HepG2 (cell line): ENCODE measurements at regions not wholly inside any gene's neighbourhood (a gene's known extent, or its start where the extent isn't known, plus 50 kb on each side); places are given as distances from the start of the nearest gene placed in this dataset.

ENCODE experiments used
- ATAC-seq: fragments of 200-7000 bp; cut with Tn5 transposase; 3 replicates; pipeline ENCODE4 v1.9.1; 2020; ENCODE audit warnings: mild to moderate bottlenecking, moderate library complexity
- BruUV-seq: library from RNA; stranded (reverse); fragments of 400-500 nt; replicated peaks from 2 replicates; lab custom pipeline; 2021; lab: Mats Ljungman, UMichigan
- CTCF ChIA-PET: fragments of 300-600 bp; formaldehyde crosslinking; extraction: SDS; loops from one replicate; lab custom pipeline; 2021; ENCODE audit warnings: low total read pairs, inconsistent platforms, low intra/inter-chr PET ratio; lab: Yijun Ruan, JAX
- POLR2A ChIA-PET: fragments of 350-600 bp; sonication (Branson Sonifier 250); formaldehyde crosslinking; loops from one replicate; lab custom pipeline; 2020; ENCODE audit warnings: antibody characterized with exemption, inconsistent platforms; lab: Yijun Ruan, JAX
- DNase-seq: peaks from one replicate; pipeline ENCODE4 v3.0.0-alpha.2; 2015; ENCODE audit warnings: low spot score
- FAIRE-seq: peaks from 3 replicates; lab custom pipeline; 2011; peaks lifted over from hg19 to GRCh38; lab: Jason Lieb, UNC
- H2AFZ ChIP-seq: one replicate; pipeline ENCODE4 v1.6.1; 2011; ENCODE audit warnings: low read length, inconsistent platforms
- H3K27ac ChIP-seq: fragments of 300-600 bp; 3 replicates; pipeline ENCODE4 v1.8.0; 2011; ENCODE audit warnings: mixed run types, mild to moderate bottlenecking, mixed read lengths, low read length, inconsistent platforms; ENCODE audit not compliant: insufficient read depth; ENCODE audit errors: extremely low read length
- H3K27me3 ChIP-seq, 2 experiments: fragments of 200-600 bp in 1 of 2; 2 replicates in 1 of 2; 3 replicates in 1 of 2; pipeline versions ENCODE4 v1.6.0 to v1.8.0; 2011; ENCODE audit warnings: low read length in 2 of 2, mild to moderate bottlenecking in 2 of 2, moderate library complexity in 2 of 2, inconsistent platforms in 1 of 2; ENCODE audit not compliant: insufficient read depth in 2 of 2, control insufficient read depth in 1 of 2
- H3K36me3 ChIP-seq, 2 experiments: fragments of 200-600 bp in 1 of 2; replicated peaks in 1 of 2; 2 replicates in 1 of 2; 3 replicates in 1 of 2; pipeline versions ENCODE4 v1.5.1 to v1.8.0; 2011; ENCODE audit warnings: low read length in 2 of 2, inconsistent platforms in 1 of 2; ENCODE audit not compliant: insufficient read depth in 2 of 2, control insufficient read depth in 1 of 2
- H3K4me1 ChIP-seq: 2 replicates; pipeline ENCODE4 v1.5.1; 2012; ENCODE audit warnings: low read length, inconsistent platforms; ENCODE audit not compliant: insufficient read depth
- H3K4me2 ChIP-seq: 2 replicates; pipeline ENCODE4 v1.6.0; 2011; ENCODE audit warnings: low read depth, low read length, inconsistent platforms
- H3K4me3 ChIP-seq, 3 experiments: fragments of 200-600 bp in 1 of 3; sonication (generic), shearing (Covaris generic) in 1 of 3; replicated peaks in 1 of 3; 2 replicates each; pipeline ENCODE4 v1.5.1; 2011 to 2016; ENCODE audit warnings: low read length in 3 of 3, inconsistent platforms in 2 of 3, low read depth in 2 of 3, mild to moderate bottlenecking in 2 of 3, control low read depth in 1 of 3, mixed read lengths in 1 of 3; ENCODE audit not compliant: insufficient read depth in 1 of 3
- H3K79me2 ChIP-seq: one replicate; pipeline ENCODE4 v1.6.1; 2011; ENCODE audit warnings: low read length, inconsistent platforms; ENCODE audit not compliant: insufficient read depth
- H3K9ac ChIP-seq: 2 replicates; pipeline ENCODE4 v1.6.0; 2011; ENCODE audit warnings: mild to moderate bottlenecking, low read depth, low read length, inconsistent platforms; ENCODE audit not compliant: insufficient read depth
- H3K9me3 ChIP-seq: 2 replicates; pipeline ENCODE4 v1.5.1; 2012; ENCODE audit warnings: mild to moderate bottlenecking, low read length
- H4K20me1 ChIP-seq: 2 replicates; pipeline ENCODE4 v1.6.0; 2011; ENCODE audit warnings: inconsistent platforms, mild to moderate bottlenecking, low read length, moderate library complexity; ENCODE audit not compliant: insufficient read depth
- BHLHE40 ChIP-seq: IDR thresholded peaks from 2 replicates; pipeline ENCODE4 v1.6.1; 2011; ENCODE audit warnings: low read length, improper control_type of control experiment
- EEA1 ChIP-seq: sonication (generic); formaldehyde crosslinking; IDR thresholded peaks from 2 replicates; pipeline ENCODE4 v1.5.1; 2020; ENCODE audit warnings: mild to moderate bottlenecking, missing genetic modification reagents, borderline replicate concordance
- MXD4 ChIP-seq: IDR thresholded peaks from 2 replicates; pipeline ENCODE4 v1.6.1; 2016; ENCODE audit warnings: mild to moderate bottlenecking, missing biosample characterization, missing genetic modification reagents
- SNAPC2 ChIP-seq: sonication (generic); formaldehyde crosslinking; IDR thresholded peaks from 2 replicates; pipeline ENCODE4 v1.8.1; 2022; ENCODE audit warnings: mild to moderate bottlenecking, missing genetic modification reagents
- SP4 ChIP-seq: sonication (generic); formaldehyde crosslinking; IDR thresholded peaks from 2 replicates; pipeline ENCODE4 v1.8.1; 2023; ENCODE audit warnings: mild to moderate bottlenecking, missing genetic modification reagents
- TBX2 ChIP-seq: sonication (generic); formaldehyde crosslinking; IDR thresholded peaks from 2 replicates; pipeline ENCODE4 v1.5.0; 2020; ENCODE audit warnings: missing genetic modification reagents, mild to moderate bottlenecking, borderline replicate concordance
- ZFP41 ChIP-seq: sonication (generic); formaldehyde crosslinking; IDR thresholded peaks from 2 replicates; pipeline ENCODE4 v1.4.0; 2020; ENCODE audit warnings: mild to moderate bottlenecking, missing genetic modification reagents, borderline replicate concordance
- ZFP62 ChIP-seq: sonication (generic); formaldehyde crosslinking; IDR thresholded peaks from 2 replicates; pipeline ENCODE4 v1.4.0; 2020; ENCODE audit warnings: missing genetic modification reagents
- ZNF180 ChIP-seq: sonication (generic); formaldehyde crosslinking; IDR thresholded peaks from 2 replicates; pipeline ENCODE4 v1.4.0; 2020; ENCODE audit warnings: low read depth, missing genetic modification reagents, borderline replicate concordance
- ZNF552 ChIP-seq: sonication (generic); formaldehyde crosslinking; IDR thresholded peaks from 2 replicates; pipeline ENCODE4 v1.9.0; 2022; ENCODE audit warnings: missing genetic modification reagents, mild to moderate bottlenecking, borderline replicate concordance
- ZNF572 ChIP-seq: sonication (generic); formaldehyde crosslinking; IDR thresholded peaks from 2 replicates; pipeline ENCODE4 v1.5.1; 2020; ENCODE audit warnings: mild to moderate bottlenecking, missing genetic modification reagents
- ZNF720 ChIP-seq: sonication (generic); formaldehyde crosslinking; IDR thresholded peaks from 2 replicates; pipeline ENCODE4 v1.4.0; 2020; ENCODE audit warnings: missing genetic modification reagents
- ZNF772 ChIP-seq: sonication (generic); formaldehyde crosslinking; IDR thresholded peaks from 2 replicates; pipeline ENCODE4 v1.5.0; 2020; ENCODE audit warnings: mild to moderate bottlenecking, missing genetic modification reagents
- WGBS: methylation state at CpG from one replicate; pipeline ENCODE4 v1.1.6; 2017; ENCODE audit warnings: low lambda C conversion rate; 5-methylcytosine and 5-hydroxymethylcytosine counted together
- in situ Hi-C: cut with HindIII; loops from 2 replicates; pipeline ENCODE4 v1.10.0; 2017; ENCODE audit warnings: low pct_unique_long_range_greater_than_20kb; ENCODE audit not compliant: extremely low pct_ligation_motif_present
- intact Hi-C: fragments of 100-400 bp; cut with micrococcal nuclease; formaldehyde crosslinking; loops from one replicate; pipeline ENCODE4 v1.10.0; 2022; ENCODE audit not compliant: unreplicated experiment
- TF ChIP-seq, protein P1 (sequence below), 2 experiments: IDR thresholded peaks; 2 replicates each; pipeline ENCODE4 v1.6.1; 2011 to 2012; ENCODE audit warnings: low read length in 2 of 2, borderline replicate concordance in 1 of 2, low read depth in 1 of 2, mild to moderate bottlenecking in 1 of 2, moderate library complexity in 1 of 2
- TF ChIP-seq, protein P2 (sequence below): sonication (generic); formaldehyde crosslinking; IDR thresholded peaks from 2 replicates; pipeline ENCODE4 v1.8.1; 2023; ENCODE audit warnings: mild to moderate bottlenecking, missing genetic modification reagents
- TF ChIP-seq, protein P3 (sequence below): sonication (generic); formaldehyde crosslinking; IDR thresholded peaks from 2 replicates; pipeline ENCODE4 v1.4.0; 2020; ENCODE audit warnings: mild to moderate bottlenecking, missing genetic modification reagents
- TF ChIP-seq, protein P4 (sequence below): sonication (generic); formaldehyde crosslinking; IDR thresholded peaks from 2 replicates; pipeline ENCODE4 v1.4.0; 2020; ENCODE audit warnings: missing genetic modification reagents, borderline replicate concordance

DNA sequence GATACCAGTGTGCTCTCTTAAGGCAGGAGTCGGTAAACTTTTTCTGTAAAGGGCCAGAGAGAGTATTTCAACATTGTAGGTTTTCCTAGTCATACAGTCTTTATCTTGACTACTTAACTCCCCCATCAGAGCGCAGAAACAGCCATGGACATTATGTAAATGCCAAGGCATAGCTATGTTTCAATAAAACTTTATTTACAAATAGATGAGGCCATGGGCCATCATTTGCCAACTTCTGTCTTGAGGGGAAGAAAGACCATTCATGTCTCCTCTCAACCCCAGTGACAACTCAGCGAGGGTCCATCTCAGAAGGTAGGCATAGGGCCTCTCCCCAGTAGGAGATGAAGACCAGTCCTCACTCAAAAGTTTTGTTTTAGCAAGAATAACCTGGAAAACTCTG lies 301.3 kb downstream of the FBXW7 start:
- Histone ChIP-seq H3K4me3 (no peak overlapping the region), H3K79me2 (no peaks in the 10 kb centered on the region), H3K4me2 (no peak overlapping the region), H3K27me3 (no peaks in the 10 kb centered on the region), H3K4me1 (no peaks in the 10 kb centered on the region), H3K36me3 (no peaks in the 10 kb centered on the region), H2AFZ (no peak overlapping the region), H3K9ac (no peak overlapping the region), H4K20me1 (no peaks in the 10 kb centered on the region), H3K27ac (no peak overlapping the region), H3K9me3 (no peaks in the 10 kb centered on the region)
- POLR2A ChIA-PET = no interaction called here
- intact Hi-C loops (no loop called here), in situ Hi-C loops (no loop called here)
- CTCF ChIA-PET = no interaction called here
- TF ChIP-seq, protein P1, sequence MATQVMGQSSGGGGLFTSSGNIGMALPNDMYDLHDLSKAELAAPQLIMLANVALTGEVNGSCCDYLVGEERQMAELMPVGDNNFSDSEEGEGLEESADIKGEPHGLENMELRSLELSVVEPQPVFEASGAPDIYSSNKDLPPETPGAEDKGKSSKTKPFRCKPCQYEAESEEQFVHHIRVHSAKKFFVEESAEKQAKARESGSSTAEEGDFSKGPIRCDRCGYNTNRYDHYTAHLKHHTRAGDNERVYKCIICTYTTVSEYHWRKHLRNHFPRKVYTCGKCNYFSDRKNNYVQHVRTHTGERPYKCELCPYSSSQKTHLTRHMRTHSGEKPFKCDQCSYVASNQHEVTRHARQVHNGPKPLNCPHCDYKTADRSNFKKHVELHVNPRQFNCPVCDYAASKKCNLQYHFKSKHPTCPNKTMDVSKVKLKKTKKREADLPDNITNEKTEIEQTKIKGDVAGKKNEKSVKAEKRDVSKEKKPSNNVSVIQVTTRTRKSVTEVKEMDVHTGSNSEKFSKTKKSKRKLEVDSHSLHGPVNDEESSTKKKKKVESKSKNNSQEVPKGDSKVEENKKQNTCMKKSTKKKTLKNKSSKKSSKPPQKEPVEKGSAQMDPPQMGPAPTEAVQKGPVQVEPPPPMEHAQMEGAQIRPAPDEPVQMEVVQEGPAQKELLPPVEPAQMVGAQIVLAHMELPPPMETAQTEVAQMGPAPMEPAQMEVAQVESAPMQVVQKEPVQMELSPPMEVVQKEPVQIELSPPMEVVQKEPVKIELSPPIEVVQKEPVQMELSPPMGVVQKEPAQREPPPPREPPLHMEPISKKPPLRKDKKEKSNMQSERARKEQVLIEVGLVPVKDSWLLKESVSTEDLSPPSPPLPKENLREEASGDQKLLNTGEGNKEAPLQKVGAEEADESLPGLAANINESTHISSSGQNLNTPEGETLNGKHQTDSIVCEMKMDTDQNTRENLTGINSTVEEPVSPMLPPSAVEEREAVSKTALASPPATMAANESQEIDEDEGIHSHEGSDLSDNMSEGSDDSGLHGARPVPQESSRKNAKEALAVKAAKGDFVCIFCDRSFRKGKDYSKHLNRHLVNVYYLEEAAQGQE (IDR thresholded peaks at IDR 0.05; ENCODE audit: borderline replicate concordance in 1 of 2, low read depth in 1 of 2, low read length in 2 of 2) = no peak
- TF ChIP-seq, protein P2, sequence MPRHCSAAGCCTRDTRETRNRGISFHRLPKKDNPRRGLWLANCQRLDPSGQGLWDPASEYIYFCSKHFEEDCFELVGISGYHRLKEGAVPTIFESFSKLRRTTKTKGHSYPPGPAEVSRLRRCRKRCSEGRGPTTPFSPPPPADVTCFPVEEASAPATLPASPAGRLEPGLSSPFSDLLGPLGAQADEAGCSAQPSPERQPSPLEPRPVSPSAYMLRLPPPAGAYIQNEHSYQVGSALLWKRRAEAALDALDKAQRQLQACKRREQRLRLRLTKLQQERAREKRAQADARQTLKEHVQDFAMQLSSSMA (CRISPR knock-in tag) = no peak
- TF ChIP-seq SP4 (CRISPR knock-in tag) (no peak), BHLHE40 (no peak), EEA1 (CRISPR knock-in tag) (no peak), ZNF552 (no peak), TBX2 (CRISPR knock-in tag) (no peak), ZNF720 (no peak), ZNF572 (no peak), MXD4 (CRISPR knock-in tag) (no peak), SNAPC2 (no peak), ZNF772 (CRISPR knock-in tag) (no peak), ZNF180 (CRISPR knock-in tag) (no peak), ZFP41 (CRISPR knock-in tag) (no peak), ZFP62 (no peak)
- TF ChIP-seq, protein P3, sequence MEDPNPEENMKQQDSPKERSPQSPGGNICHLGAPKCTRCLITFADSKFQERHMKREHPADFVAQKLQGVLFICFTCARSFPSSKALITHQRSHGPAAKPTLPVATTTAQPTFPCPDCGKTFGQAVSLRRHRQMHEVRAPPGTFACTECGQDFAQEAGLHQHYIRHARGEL (CRISPR knock-in tag) = no peak
- TF ChIP-seq, protein P4, sequence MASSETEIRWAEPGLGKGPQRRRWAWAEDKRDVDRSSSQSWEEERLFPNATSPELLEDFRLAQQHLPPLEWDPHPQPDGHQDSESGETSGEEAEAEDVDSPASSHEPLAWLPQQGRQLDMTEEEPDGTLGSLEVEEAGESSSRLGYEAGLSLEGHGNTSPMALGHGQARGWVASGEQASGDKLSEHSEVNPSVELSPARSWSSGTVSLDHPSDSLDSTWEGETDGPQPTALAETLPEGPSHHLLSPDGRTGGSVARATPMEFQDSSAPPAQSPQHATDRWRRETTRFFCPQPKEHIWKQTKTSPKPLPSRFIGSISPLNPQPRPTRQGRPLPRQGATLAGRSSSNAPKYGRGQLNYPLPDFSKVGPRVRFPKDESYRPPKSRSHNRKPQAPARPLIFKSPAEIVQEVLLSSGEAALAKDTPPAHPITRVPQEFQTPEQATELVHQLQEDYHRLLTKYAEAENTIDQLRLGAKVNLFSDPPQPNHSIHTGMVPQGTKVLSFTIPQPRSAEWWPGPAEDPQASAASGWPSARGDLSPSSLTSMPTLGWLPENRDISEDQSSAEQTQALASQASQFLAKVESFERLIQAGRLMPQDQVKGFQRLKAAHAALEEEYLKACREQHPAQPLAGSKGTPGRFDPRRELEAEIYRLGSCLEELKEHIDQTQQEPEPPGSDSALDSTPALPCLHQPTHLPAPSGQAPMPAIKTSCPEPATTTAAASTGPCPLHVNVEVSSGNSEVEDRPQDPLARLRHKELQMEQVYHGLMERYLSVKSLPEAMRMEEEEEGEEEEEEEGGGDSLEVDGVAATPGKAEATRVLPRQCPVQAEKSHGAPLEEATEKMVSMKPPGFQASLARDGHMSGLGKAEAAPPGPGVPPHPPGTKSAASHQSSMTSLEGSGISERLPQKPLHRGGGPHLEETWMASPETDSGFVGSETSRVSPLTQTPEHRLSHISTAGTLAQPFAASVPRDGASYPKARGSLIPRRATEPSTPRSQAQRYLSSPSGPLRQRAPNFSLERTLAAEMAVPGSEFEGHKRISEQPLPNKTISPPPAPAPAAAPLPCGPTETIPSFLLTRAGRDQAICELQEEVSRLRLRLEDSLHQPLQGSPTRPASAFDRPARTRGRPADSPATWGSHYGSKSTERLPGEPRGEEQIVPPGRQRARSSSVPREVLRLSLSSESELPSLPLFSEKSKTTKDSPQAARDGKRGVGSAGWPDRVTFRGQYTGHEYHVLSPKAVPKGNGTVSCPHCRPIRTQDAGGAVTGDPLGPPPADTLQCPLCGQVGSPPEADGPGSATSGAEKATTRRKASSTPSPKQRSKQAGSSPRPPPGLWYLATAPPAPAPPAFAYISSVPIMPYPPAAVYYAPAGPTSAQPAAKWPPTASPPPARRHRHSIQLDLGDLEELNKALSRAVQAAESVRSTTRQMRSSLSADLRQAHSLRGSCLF (CRISPR knock-in tag) = no peak
- BruUV-seq = no TSS peak
- FAIRE-seq (no peak), DNase-seq (no peak), ATAC-seq (no peak)
- 2% methylated on average over 3 of the region's 3 CpGs for WGBS
